ENCODE measurements at regions not wholly inside any gene's neighbourhood (a gene's known extent, or its start where the extent isn't known, plus 50 kb on each side); places are given as distances from the start of the nearest gene placed in this dataset.
A peak's percentile ranks its signal among the peaks of the same experiment; 100 is the strongest.

GRCh38 chr3:14274999-14275961, 96.7 kb downstream of the LSM3 start:
- DNase-seq (ENCODE audit: extremely low spot score, unreplicated experiment), result no peak
- Mint-ChIP-seq H3K4me1 (ENCODE audit: unreplicated experiment) (peaks cover 18% of the 10 kb centered on the region), H3K36me3 (ENCODE audit: unreplicated experiment) (no peaks in the 10 kb centered on the region), H3K27me3 (ENCODE audit: unreplicated experiment) (no peaks in the 10 kb centered on the region), H3K9me3 (ENCODE audit: unreplicated experiment) (no peaks in the 10 kb centered on the region), H3K4me3 (ENCODE audit: unreplicated experiment) (no peak overlapping the region), H3K27ac (ENCODE audit: unreplicated experiment) (no peak overlapping the region)
- peak; percentile 36 for TF ChIP-seq CTCF (IDR thresholded peaks at IDR 0.05)

GRCh38 chr3:14275962-14276909, 97.6 kb downstream of the LSM3 start:
- Mint-ChIP-seq H3K4me1 (ENCODE audit: unreplicated experiment) (peaks cover 18% of the 10 kb centered on the region), H3K4me3 (ENCODE audit: unreplicated experiment) (no peak overlapping the region), H3K27ac (ENCODE audit: unreplicated experiment) (no peak overlapping the region), H3K27me3 (ENCODE audit: unreplicated experiment) (no peaks in the 10 kb centered on the region), H3K9me3 (ENCODE audit: unreplicated experiment) (no peaks in the 10 kb centered on the region), H3K36me3 (ENCODE audit: unreplicated experiment) (no peaks in the 10 kb centered on the region)
- no peak for TF ChIP-seq CTCF (IDR thresholded peaks at IDR 0.05)
- DNase-seq (ENCODE audit: extremely low spot score, unreplicated experiment), result no peak

- H3K27me3 Mint-ChIP-seq (ENCODE audit: unreplicated experiment), result no peaks in the 10 kb centered on the region
- H3K4me3 Mint-ChIP-seq (ENCODE audit: unreplicated experiment), result no peak overlapping the region
- TF ChIP-seq CTCF (IDR thresholded peaks at IDR 0.05), result no peak
- H3K9me3 Mint-ChIP-seq (ENCODE audit: unreplicated experiment), result peaks cover under 1% of the 10 kb centered on the region
- no peaks in the 10 kb centered on the region for H3K36me3 Mint-ChIP-seq (ENCODE audit: unreplicated experiment)
- H3K27ac Mint-ChIP-seq (ENCODE audit: unreplicated experiment), result no peak overlapping the region
- no peak for DNase-seq (ENCODE audit: extremely low spot score, unreplicated experiment)
- peaks cover 18% of the 10 kb centered on the region for H3K4me1 Mint-ChIP-seq (ENCODE audit: unreplicated experiment)
These were observed 98.9 kb downstream of the LSM3 start for GRCh38 chr3:14277557-14277956.

GRCh38 chr3:14278265-14278798, 99.7 kb downstream of the LSM3 start:
- Mint-ChIP-seq H3K9me3 (ENCODE audit: unreplicated experiment) (peaks cover 3% of the 10 kb centered on the region), H3K27ac (ENCODE audit: unreplicated experiment) (no peak overlapping the region)

More at GRCh38 chr3:14278265-14278798, 99.7 kb downstream of the LSM3 start:
- Mint-ChIP-seq H3K27me3 (ENCODE audit: unreplicated experiment) (no peaks in the 10 kb centered on the region), H3K4me1 (ENCODE audit: unreplicated experiment) (peaks cover 18% of the 10 kb centered on the region), H3K4me3 (ENCODE audit: unreplicated experiment) (no peak overlapping the region), H3K36me3 (ENCODE audit: unreplicated experiment) (no peaks in the 10 kb centered on the region)
- TF ChIP-seq CTCF (IDR thresholded peaks at IDR 0.05), result no peak
- DNase-seq (ENCODE audit: extremely low spot score, unreplicated experiment), result no peak

Measured in osteocyte (in vitro differentiated cells).